Breast epithelium (tissue), 4 donors: ENCODE measurements at regions not wholly inside any gene's neighbourhood (a gene's known extent, or its start where the extent isn't known, plus 50 kb on each side); places are given as distances from the start of the nearest gene placed in this dataset.

Experiments
- DNase-seq, 2 donors: peaks; one replicate each; pipeline ENCODE4 v3.0.0-alpha.2; 2019; ENCODE audit warnings: low spot score in 2 of 2
- H3K27ac ChIP-seq, 2 donors: fragments of 200-600 bp; sonication (generic) in 1 of 2; one replicate each; pipeline ENCODE4 v1.5.1; 2016 to 2019; ENCODE audit warnings: mild to moderate bottlenecking in 1 of 2
- H3K27me3 ChIP-seq, 2 donors: fragments of 200-600 bp; sonication (generic) in 1 of 2; one replicate each; pipeline versions ENCODE4 v1.5.1 to v1.6.0; 2017 to 2019; ENCODE audit warnings: control low read depth in 1 of 2, mild to moderate bottlenecking in 1 of 2
- H3K36me3 ChIP-seq: fragments of 200-600 bp; one replicate; pipeline ENCODE4 v1.5.1; 2019
- H3K4me1 ChIP-seq, 2 donors: fragments of 200-600 bp; sonication (generic); one replicate each; pipeline ENCODE4 v1.5.1; 2016 to 2019; ENCODE audit warnings: control low read depth in 1 of 2
- H3K4me3 ChIP-seq, 3 donors: fragments of 200-600 bp; sonication (generic); 1 replicate in 2 of 3; 2 replicates in 1 of 3; pipeline ENCODE4 v1.5.1; 2016 to 2019; ENCODE audit warnings: mild to moderate bottlenecking in 3 of 3, moderate library complexity in 2 of 3
- H3K9me3 ChIP-seq, 2 donors: fragments of 200-600 bp; sonication (generic) in 1 of 2; one replicate each; pipeline ENCODE4 v1.5.1; 2016 to 2019; ENCODE audit warnings: control low read depth in 1 of 2
- CTCF ChIP-seq, 3 donors: fragments of 450-650 bp; IDR thresholded peaks; one replicate each; pipeline ENCODE4 v1.5.1; 2016 to 2017; ENCODE audit warnings: antibody characterized with exemption in 3 of 3, mild to moderate bottlenecking in 3 of 3, moderate library complexity in 3 of 3
- POLR2A ChIP-seq: fragments of 450-650 bp; IDR thresholded peaks from one replicate; pipeline ENCODE4 v1.6.1; 2016; ENCODE audit warnings: antibody characterized with exemption, mild to moderate bottlenecking, moderate library complexity
- POLR2AphosphoS5 ChIP-seq, 3 donors: sonication (generic); formaldehyde crosslinking; IDR thresholded peaks; one replicate each; pipeline ENCODE4 v1.6.1; 2017; ENCODE audit warnings: antibody characterized with exemption in 3 of 3
- intact Hi-C: fragments of 100-400 bp; cut with DNase I; formaldehyde crosslinking; loops from one replicate; pipeline ENCODE4 v1.15.1; 2023; ENCODE audit warnings: low total_unique reads

DNA sequence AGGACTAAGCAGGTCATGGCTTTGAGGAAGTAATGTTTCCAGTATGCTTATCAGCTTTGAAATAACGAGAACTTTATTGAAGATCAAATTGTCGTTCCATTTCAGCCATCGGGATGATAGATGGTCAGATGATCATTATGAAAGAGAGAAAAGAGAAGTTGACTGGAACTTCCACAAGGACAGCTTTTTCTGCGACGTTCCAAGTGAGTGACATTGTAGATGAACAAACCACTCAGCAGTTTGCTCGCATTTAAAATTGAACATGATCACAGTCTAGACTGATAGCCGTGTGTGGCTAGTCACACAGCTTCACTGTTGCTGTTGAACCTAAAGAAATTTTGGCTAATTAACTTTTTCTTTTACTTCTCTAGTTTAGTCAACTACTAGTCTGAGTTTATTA is 151.1 kb downstream of the TLR5 start:
- DNase-seq: no peak
- intact Hi-C loops: no loop called here
- Histone ChIP-seq H3K27me3 (no peaks in the 10 kb centered on the region), H3K27ac (no peak overlapping the region), H3K4me1 (peaks cover 0 to 6% of the 10 kb centered on the region in 2 donors), H3K9me3 (no peaks in the 10 kb centered on the region), H3K36me3 (no peaks in the 10 kb centered on the region), H3K4me3 (no peak overlapping the region)
- TF ChIP-seq POLR2AphosphoS5 (IDR thresholded peaks at IDR 0.05) (no peak), POLR2A (no peak), CTCF (IDR thresholded peaks at IDR 0.05) (no peak)

- H3K9me3 ChIP-seq: no peaks in the 10 kb centered on the region
These were observed 148.4 kb downstream of the TLR5 start for GRCh38 chr1:222994511-222995235.

GRCh38 chr1:222995236-222995580 is 147.8 kb downstream of the TLR5 start:
- Histone ChIP-seq H3K27ac (no peak overlapping the region), H3K36me3 (no peaks in the 10 kb centered on the region), H3K4me1 (peaks cover 0 to 6% of the 10 kb centered on the region in 2 donors), H3K4me3 (no peak overlapping the region), H3K9me3 (no peaks in the 10 kb centered on the region), H3K27me3 (no peaks in the 10 kb centered on the region)
- DNase-seq: no peak
- intact Hi-C loops: no loop called here
- no peak for TF ChIP-seq POLR2A
- no peak for TF ChIP-seq POLR2AphosphoS5 (IDR thresholded peaks at IDR 0.05)
- TF ChIP-seq CTCF (IDR thresholded peaks at IDR 0.05): no peak

More at GRCh38 chr1:222994511-222995235, 148.4 kb downstream of the TLR5 start:
- no peak for TF ChIP-seq POLR2A
- Histone ChIP-seq H3K4me3 (no peak overlapping the region), H3K4me1 (peaks cover 0 to 6% of the 10 kb centered on the region in 2 donors), H3K27me3 (no peaks in the 10 kb centered on the region), H3K27ac (no peak overlapping the region), H3K36me3 (no peaks in the 10 kb centered on the region)
- intact Hi-C loops: no loop called here
- DNase-seq: no peak

- TF ChIP-seq CTCF (IDR thresholded peaks at IDR 0.05): no peak
- no peak for TF ChIP-seq POLR2A
- no peak for TF ChIP-seq POLR2AphosphoS5 (IDR thresholded peaks at IDR 0.05)
- intact Hi-C loops: no loop called here
- DNase-seq: no peak
- Histone ChIP-seq H3K4me3 (no peak overlapping the region), H3K9me3 (no peaks in the 10 kb centered on the region), H3K36me3 (no peaks in the 10 kb centered on the region), H3K27me3 (no peaks in the 10 kb centered on the region), H3K4me1 (peaks cover 0 to 6% of the 10 kb centered on the region in 2 donors), H3K27ac (no peak overlapping the region)
These were observed 147.3 kb downstream of the TLR5 start for GRCh38 chr1:222995620-222996309.

- intact Hi-C loops: no loop called here
- Histone ChIP-seq H3K36me3 (no peaks in the 10 kb centered on the region), H3K4me3 (no peak overlapping the region), H3K27me3 (no peaks in the 10 kb centered on the region), H3K9me3 (no peaks in the 10 kb centered on the region), H3K4me1 (peaks cover 0 to 6% of the 10 kb centered on the region in 2 donors), H3K27ac (no peak overlapping the region)
- DNase-seq: no peak
- TF ChIP-seq POLR2AphosphoS5 (IDR thresholded peaks at IDR 0.05): no peak
- no peak for TF ChIP-seq CTCF (IDR thresholded peaks at IDR 0.05)
- no peak for TF ChIP-seq POLR2A
These were observed 146.6 kb downstream of the TLR5 start for GRCh38 chr1:222996310-222996975.
